ENCODE measurements at regions not wholly inside any gene's neighbourhood (a gene's known extent, or its start where the extent isn't known, plus 50 kb on each side); places are given as distances from the start of the nearest gene placed in this dataset.

GRCh38 chr16:73610160-73610559 lies 562.2 kb upstream of the ZFHX3 start:
- ChIA-PET POLR2A (no interaction called here), CTCF (no interaction called here)
- Histone ChIP-seq H3K27me3 (replicated peaks in 2 of 5; ENCODE audit: control insufficient read depth in 4 of 5, insufficient read depth in 5 of 5, low read length in 4 of 5) (peaks cover 4 to 49% (median 14%) of the 10 kb centered on the region in 5 experiments), H3K27ac (ENCODE audit: insufficient read depth in 1 of 2, low read depth in 1 of 2, low read length in 2 of 2, poor library complexity in 1 of 2, severe bottlenecking in 2 of 2) (no peak overlapping the region), H3K36me3 (ENCODE audit: control insufficient read depth in 4 of 4, insufficient read depth in 4 of 4, low read length in 3 of 4) (no peaks in the 10 kb centered on the region), H3K4me3 (ENCODE audit: control insufficient read depth in 1 of 7, extremely low read depth in 1 of 7, insufficient read depth in 4 of 7, low read depth in 2 of 7, low read length in 6 of 7) (no peak overlapping the region), H3K9me3 (ENCODE audit: control extremely low read depth in 1 of 5, control insufficient read depth in 4 of 5, insufficient read depth in 2 of 5, low read depth in 1 of 5, low read length in 4 of 5) (no peaks in the 10 kb centered on the region), H3K4me1 (ENCODE audit: control extremely low read depth in 1 of 4, control insufficient read depth in 4 of 4, insufficient read depth in 4 of 4, low read length in 3 of 4) (no peaks in the 10 kb centered on the region)
- WGBS (ENCODE audit: insufficient coverage): 68% methylated on average over 9 of the region's 9 CpGs
- no peak for DNase-seq

DNA sequence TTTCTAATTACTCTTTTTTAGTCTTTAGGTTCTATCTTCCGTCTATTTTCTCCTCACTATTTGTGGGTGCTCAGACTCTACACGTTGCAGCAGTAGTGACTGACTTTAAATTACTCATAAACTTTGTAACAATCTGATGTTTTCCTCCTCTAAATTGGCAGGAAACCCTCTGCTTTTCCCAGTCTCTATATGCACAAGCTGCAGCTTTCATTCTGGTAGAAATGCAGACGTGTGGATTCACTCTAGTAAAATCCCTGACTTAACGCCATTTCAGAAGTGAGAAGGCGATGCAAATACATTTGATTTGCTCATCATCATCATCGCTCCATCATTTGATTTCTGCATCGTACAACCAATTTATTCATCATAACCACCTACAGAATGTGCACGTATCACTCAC lies 561.0 kb upstream of the ZFHX3 start:
- ChIA-PET CTCF (no interaction called here), POLR2A (no interaction called here)
- 89% methylated on average over 8 of the region's 8 CpGs for WGBS (ENCODE audit: insufficient coverage)
- H3K4me1 ChIP-seq (ENCODE audit: control extremely low read depth in 1 of 4, control insufficient read depth in 4 of 4, insufficient read depth in 4 of 4, low read length in 3 of 4): no peaks in the 10 kb centered on the region
- no peak overlapping the region for H3K27ac ChIP-seq (ENCODE audit: insufficient read depth in 1 of 2, low read depth in 1 of 2, low read length in 2 of 2, poor library complexity in 1 of 2, severe bottlenecking in 2 of 2)
- no peaks in the 10 kb centered on the region for H3K9me3 ChIP-seq (ENCODE audit: control extremely low read depth in 1 of 5, control insufficient read depth in 4 of 5, insufficient read depth in 2 of 5, low read depth in 1 of 5, low read length in 4 of 5)
- no peaks in the 10 kb centered on the region for H3K36me3 ChIP-seq (ENCODE audit: control insufficient read depth in 4 of 4, insufficient read depth in 4 of 4, low read length in 3 of 4)
- DNase-seq: no peak
- peaks cover 4 to 40% (median 14%) of the 10 kb centered on the region in 5 experiments for H3K27me3 ChIP-seq (replicated peaks in 2 of 5; ENCODE audit: control insufficient read depth in 4 of 5, insufficient read depth in 5 of 5, low read length in 4 of 5)
- no peak overlapping the region for H3K4me3 ChIP-seq (ENCODE audit: control insufficient read depth in 1 of 7, extremely low read depth in 1 of 7, insufficient read depth in 4 of 7, low read depth in 2 of 7, low read length in 6 of 7)

DNA sequence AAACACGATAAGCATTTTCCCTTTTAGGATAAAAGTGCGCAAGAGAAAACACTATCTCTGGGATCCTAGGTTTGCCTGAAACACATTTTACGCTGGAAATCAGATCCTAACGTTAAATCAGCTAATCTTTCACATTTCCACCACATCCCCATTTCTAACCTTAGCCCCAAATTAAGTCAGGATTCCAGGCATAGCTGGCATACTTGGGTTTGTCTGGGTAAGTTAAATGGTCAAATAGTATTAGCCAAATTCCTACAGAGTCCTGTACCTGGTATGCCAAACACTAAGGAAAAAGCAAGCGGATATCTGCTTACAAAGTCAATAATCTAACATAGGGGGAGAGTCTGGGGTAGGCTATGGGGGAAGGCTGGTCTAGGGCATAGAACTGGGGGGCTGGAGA lies 557.4 kb upstream of the ZFHX3 start:
- Histone ChIP-seq H3K27me3 (replicated peaks in 2 of 5; ENCODE audit: control insufficient read depth in 4 of 5, insufficient read depth in 5 of 5, low read length in 4 of 5) (peaks cover 2 to 14% (median 10%) of the 10 kb centered on the region in 5 experiments), H3K9me3 (ENCODE audit: control extremely low read depth in 1 of 5, control insufficient read depth in 4 of 5, insufficient read depth in 2 of 5, low read depth in 1 of 5, low read length in 4 of 5) (no peaks in the 10 kb centered on the region), H3K27ac (ENCODE audit: insufficient read depth in 1 of 2, low read depth in 1 of 2, low read length in 2 of 2, poor library complexity in 1 of 2, severe bottlenecking in 2 of 2) (no peak overlapping the region), H3K36me3 (ENCODE audit: control insufficient read depth in 4 of 4, insufficient read depth in 4 of 4, low read length in 3 of 4) (no peaks in the 10 kb centered on the region), H3K4me1 (ENCODE audit: control extremely low read depth in 1 of 4, control insufficient read depth in 4 of 4, insufficient read depth in 4 of 4, low read length in 3 of 4) (no peaks in the 10 kb centered on the region), H3K4me3 (ENCODE audit: control insufficient read depth in 1 of 7, extremely low read depth in 1 of 7, insufficient read depth in 4 of 7, low read depth in 2 of 7, low read length in 6 of 7) (no peak overlapping the region)
- CTCF ChIA-PET: no interaction called here
- POLR2A ChIA-PET: no interaction called here
- 81% methylated on average over 4 of the region's 5 CpGs for WGBS (ENCODE audit: insufficient coverage)
- DNase-seq: no peak

GRCh38 chr16:73601911-73602310 lies 554.0 kb upstream of the ZFHX3 start:
- no peak for DNase-seq
- no peaks in the 10 kb centered on the region for H3K27me3 ChIP-seq (replicated peaks in 2 of 5; ENCODE audit: control insufficient read depth in 4 of 5, insufficient read depth in 5 of 5, low read length in 4 of 5)
- CTCF ChIA-PET: no interaction called here
- 93% methylated on average over 3 of the region's 3 CpGs for WGBS (ENCODE audit: insufficient coverage)
- POLR2A ChIA-PET: no interaction called here
- H3K4me1 ChIP-seq (ENCODE audit: control extremely low read depth in 1 of 4, control insufficient read depth in 4 of 4, insufficient read depth in 4 of 4, low read length in 3 of 4): no peaks in the 10 kb centered on the region
- H3K36me3 ChIP-seq (ENCODE audit: control insufficient read depth in 4 of 4, insufficient read depth in 4 of 4, low read length in 3 of 4): no peaks in the 10 kb centered on the region
- H3K27ac ChIP-seq (ENCODE audit: insufficient read depth in 1 of 2, low read depth in 1 of 2, low read length in 2 of 2, poor library complexity in 1 of 2, severe bottlenecking in 2 of 2): no peak overlapping the region
- no peaks in the 10 kb centered on the region for H3K9me3 ChIP-seq (ENCODE audit: control extremely low read depth in 1 of 5, control insufficient read depth in 4 of 5, insufficient read depth in 2 of 5, low read depth in 1 of 5, low read length in 4 of 5)
- no peak overlapping the region for H3K4me3 ChIP-seq (ENCODE audit: control insufficient read depth in 1 of 7, extremely low read depth in 1 of 7, insufficient read depth in 4 of 7, low read depth in 2 of 7, low read length in 6 of 7)

DNA sequence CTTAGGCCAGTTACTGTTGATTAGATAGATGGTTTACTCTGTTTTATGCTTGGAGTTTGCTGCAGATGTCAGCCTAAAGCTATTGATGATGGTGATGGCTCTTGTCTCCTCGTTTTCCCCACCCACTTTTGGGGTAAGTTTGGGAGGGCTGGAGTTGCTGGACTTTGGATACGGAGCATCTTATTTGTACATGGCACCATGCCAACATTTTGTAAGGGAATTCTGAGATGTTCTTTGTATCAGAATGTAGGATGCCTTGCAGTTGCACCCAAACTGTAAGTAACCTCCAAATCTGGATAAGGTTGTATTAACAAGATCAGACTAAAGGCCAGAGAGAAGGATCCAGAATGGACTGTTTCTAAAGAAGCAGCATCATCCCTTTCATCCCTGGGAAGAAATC lies 551.9 kb upstream of the ZFHX3 start:
- CTCF ChIA-PET: no interaction called here
- no peak overlapping the region for H3K27ac ChIP-seq (ENCODE audit: insufficient read depth in 1 of 2, low read depth in 1 of 2, low read length in 2 of 2, poor library complexity in 1 of 2, severe bottlenecking in 2 of 2)
- H3K36me3 ChIP-seq (ENCODE audit: control insufficient read depth in 4 of 4, insufficient read depth in 4 of 4, low read length in 3 of 4): no peaks in the 10 kb centered on the region
- 90% methylated on average over 2 of the region's 2 CpGs for WGBS (ENCODE audit: insufficient coverage)
- no peaks in the 10 kb centered on the region for H3K4me1 ChIP-seq (ENCODE audit: control extremely low read depth in 1 of 4, control insufficient read depth in 4 of 4, insufficient read depth in 4 of 4, low read length in 3 of 4)
- no peaks in the 10 kb centered on the region for H3K27me3 ChIP-seq (replicated peaks in 2 of 5; ENCODE audit: control insufficient read depth in 4 of 5, insufficient read depth in 5 of 5, low read length in 4 of 5)
- H3K9me3 ChIP-seq (ENCODE audit: control extremely low read depth in 1 of 5, control insufficient read depth in 4 of 5, insufficient read depth in 2 of 5, low read depth in 1 of 5, low read length in 4 of 5): no peaks in the 10 kb centered on the region
- H3K4me3 ChIP-seq (ENCODE audit: control insufficient read depth in 1 of 7, extremely low read depth in 1 of 7, insufficient read depth in 4 of 7, low read depth in 2 of 7, low read length in 6 of 7): no peak overlapping the region
- DNase-seq: no peak
- POLR2A ChIA-PET: no interaction called here

- POLR2A ChIA-PET: no interaction called here
Measured at GRCh38 chr16:73599351-73599750, 551.4 kb upstream of the ZFHX3 start.

GRCh38 chr16:73584157-73584556 lies 536.2 kb upstream of the ZFHX3 start:
- WGBS (ENCODE audit: insufficient coverage): no CpG with 5 or more reads among the region's 1 CpG
- Histone ChIP-seq H3K4me1 (ENCODE audit: control extremely low read depth in 1 of 4, control insufficient read depth in 4 of 4, insufficient read depth in 4 of 4, low read length in 3 of 4) (no peaks in the 10 kb centered on the region), H3K27me3 (replicated peaks in 2 of 5; ENCODE audit: control insufficient read depth in 4 of 5, insufficient read depth in 5 of 5, low read length in 4 of 5) (no peaks in the 10 kb centered on the region), H3K36me3 (ENCODE audit: control insufficient read depth in 4 of 4, insufficient read depth in 4 of 4, low read length in 3 of 4) (no peaks in the 10 kb centered on the region), H3K9me3 (ENCODE audit: control extremely low read depth in 1 of 5, control insufficient read depth in 4 of 5, insufficient read depth in 2 of 5, low read depth in 1 of 5, low read length in 4 of 5) (peaks cover 0 to 1% (median 0%) of the 10 kb centered on the region in 5 experiments), H3K4me3 (ENCODE audit: control insufficient read depth in 1 of 7, extremely low read depth in 1 of 7, insufficient read depth in 4 of 7, low read depth in 2 of 7, low read length in 6 of 7) (no peak overlapping the region), H3K27ac (ENCODE audit: insufficient read depth in 1 of 2, low read depth in 1 of 2, low read length in 2 of 2, poor library complexity in 1 of 2, severe bottlenecking in 2 of 2) (no peak overlapping the region)
- ChIA-PET CTCF (no interaction called here), POLR2A (no interaction called here)
- no peak for DNase-seq

More at GRCh38 chr16:73599351-73599750, 551.4 kb upstream of the ZFHX3 start:
- 48% methylated on average over 2 of the region's 2 CpGs for WGBS (ENCODE audit: insufficient coverage)
- Histone ChIP-seq H3K27me3 (replicated peaks in 2 of 5; ENCODE audit: control insufficient read depth in 4 of 5, insufficient read depth in 5 of 5, low read length in 4 of 5) (no peaks in the 10 kb centered on the region), H3K4me3 (ENCODE audit: control insufficient read depth in 1 of 7, extremely low read depth in 1 of 7, insufficient read depth in 4 of 7, low read depth in 2 of 7, low read length in 6 of 7) (no peak overlapping the region), H3K4me1 (ENCODE audit: control extremely low read depth in 1 of 4, control insufficient read depth in 4 of 4, insufficient read depth in 4 of 4, low read length in 3 of 4) (no peaks in the 10 kb centered on the region), H3K36me3 (ENCODE audit: control insufficient read depth in 4 of 4, insufficient read depth in 4 of 4, low read length in 3 of 4) (no peaks in the 10 kb centered on the region), H3K9me3 (ENCODE audit: control extremely low read depth in 1 of 5, control insufficient read depth in 4 of 5, insufficient read depth in 2 of 5, low read depth in 1 of 5, low read length in 4 of 5) (no peaks in the 10 kb centered on the region), H3K27ac (ENCODE audit: insufficient read depth in 1 of 2, low read depth in 1 of 2, low read length in 2 of 2, poor library complexity in 1 of 2, severe bottlenecking in 2 of 2) (no peak overlapping the region)
- no peak for DNase-seq
- CTCF ChIA-PET: no interaction called here

Data from common myeloid progenitor, CD34-positive (primary cell).